HEK293T (cell line): ENCODE measurements at regions not wholly inside any gene's neighbourhood (a gene's known extent, or its start where the extent isn't known, plus 50 kb on each side); places are given as distances from the start of the nearest gene placed in this dataset.
"Not testable (repeated sequence)": the region's sequence is repeated elsewhere in the genome, so short reads cannot be mapped to it uniquely, and the experiment has no call there.

Experiments
- CTCF ChIA-PET: fragments of 350-600 bp; formaldehyde crosslinking; extraction: SDS; loops from one replicate; lab custom pipeline; 2021; ENCODE audit warnings: antibody characterized with exemption, inconsistent platforms; lab: Yijun Ruan, JAX
- POLR2A ChIA-PET: fragments of 350-600 bp; formaldehyde crosslinking; extraction: SDS; loops from one replicate; lab custom pipeline; 2020; ENCODE audit warnings: antibody characterized with exemption, inconsistent platforms; lab: Yijun Ruan, JAX
- DNase-seq: peaks from one replicate; pipeline ENCODE4 v3.0.0; 2012; ENCODE audit warnings: mixed read lengths; ENCODE audit errors: extremely low spot score
- ARNT ChIP-seq: fragments of 450-650 bp; IDR thresholded peaks from 2 replicates; pipeline ENCODE4 v1.6.1; 2017; ENCODE audit warnings: mild to moderate bottlenecking
- BHLHE40 ChIP-seq: fragments of 450-650 bp; IDR thresholded peaks from 2 replicates; pipeline ENCODE4 v1.6.1; 2016; ENCODE audit warnings: mild to moderate bottlenecking, moderate library complexity, borderline replicate concordance
- CTBP1 ChIP-seq: fragments of 450-650 bp; IDR thresholded peaks from 2 replicates; pipeline ENCODE4 v1.6.1; 2016; ENCODE audit warnings: borderline replicate concordance
- ELF4 ChIP-seq: fragments of 450-650 bp; IDR thresholded peaks from 2 replicates; pipeline ENCODE4 v1.6.1; 2017; ENCODE audit warnings: antibody characterized with exemption
- FOXA1 ChIP-seq: fragments of 450-650 bp; IDR thresholded peaks from 2 replicates; pipeline ENCODE4 v1.6.1; 2016; ENCODE audit warnings: mild to moderate bottlenecking
- FOXK2 ChIP-seq: fragments of 450-650 bp; IDR thresholded peaks from 2 replicates; pipeline ENCODE4 v1.6.1; 2016; ENCODE audit warnings: mild to moderate bottlenecking
- FOXM1 ChIP-seq: fragments of 450-650 bp; IDR thresholded peaks from 2 replicates; pipeline ENCODE4 v1.6.1; 2017; ENCODE audit warnings: mild to moderate bottlenecking, borderline replicate concordance
- HDGF ChIP-seq: fragments of 450-650 bp; IDR thresholded peaks from 2 replicates; pipeline ENCODE4 v1.6.1; 2017; ENCODE audit warnings: antibody characterized with exemption, borderline replicate concordance
- L3MBTL2 ChIP-seq: fragments of 450-650 bp; conservative IDR thresholded peaks from 2 replicates; pipeline ENCODE4 v1.6.1; 2016; ENCODE audit warnings: mild to moderate bottlenecking
- LEF1 ChIP-seq: fragments of 450-650 bp; IDR thresholded peaks from 2 replicates; pipeline ENCODE4 v1.6.1; 2017; ENCODE audit warnings: mild to moderate bottlenecking, borderline replicate concordance
- NFRKB ChIP-seq: fragments of 450-650 bp; IDR thresholded peaks from 2 replicates; pipeline ENCODE4 v1.6.1; 2016; ENCODE audit warnings: mild to moderate bottlenecking, moderate library complexity
- PKNOX1 ChIP-seq: fragments of 450-650 bp; IDR thresholded peaks from 2 replicates; pipeline ENCODE4 v1.6.1; 2016
- SP1 ChIP-seq: fragments of 450-650 bp; IDR thresholded peaks from 2 replicates; pipeline ENCODE4 v1.6.1; 2017
- SUZ12 ChIP-seq: fragments of 450-650 bp; IDR thresholded peaks from 2 replicates; pipeline ENCODE4 v1.6.1; 2016; ENCODE audit warnings: mild to moderate bottlenecking
- TARDBP ChIP-seq: fragments of 450-650 bp; IDR thresholded peaks from 2 replicates; pipeline ENCODE4 v1.6.1; 2016
- ZNF384 ChIP-seq: fragments of 450-650 bp; IDR thresholded peaks from 2 replicates; pipeline ENCODE4 v1.6.1; 2016

- POLR2A ChIA-PET, result no interaction called here
- no peak for DNase-seq
- CTCF ChIA-PET, result no interaction called here
- TF ChIP-seq FOXM1, result no peak
- TF ChIP-seq CTBP1, result no peak
Observed at GRCh38 chr12:74393272-74393671, 144.4 kb upstream of the ATXN7L3B start.

- CTCF ChIA-PET, result no interaction called here
- TF ChIP-seq CTBP1 (no peak), FOXK2 (no peak), FOXM1 (no peak), ARNT (no peak), ELF4 (no peak)
- POLR2A ChIA-PET, result no interaction called here
- no peak for DNase-seq
Observed at GRCh38 chr12:74394647-74395046, 143.0 kb upstream of the ATXN7L3B start.

GRCh38 chr12:74401035-74401434 lies 136.6 kb upstream of the ATXN7L3B start:
- no peak for DNase-seq
- POLR2A ChIA-PET, result no interaction called here
- CTCF ChIA-PET, result no interaction called here
- TF ChIP-seq ZNF384 (0 out of 2 replicates have a peak, but pooled peaks have one; percentile 23), SP1 (no peak)

GRCh38 chr12:74401966-74402365 lies 135.7 kb upstream of the ATXN7L3B start:
- ChIA-PET CTCF (no interaction called here), POLR2A (no interaction called here)
- DNase-seq, result no peak
- TF ChIP-seq HDGF, result no peak
- no peak for TF ChIP-seq BHLHE40
- TF ChIP-seq FOXA1, result no peak
- no peak for TF ChIP-seq SUZ12
- no peak for TF ChIP-seq NFRKB
- TF ChIP-seq ARNT, result no peak
- no peak for TF ChIP-seq CTBP1
- no peak for TF ChIP-seq FOXM1
- no peak for TF ChIP-seq TARDBP
- TF ChIP-seq ELF4, result no peak
- TF ChIP-seq FOXK2, result no peak
- no peak for TF ChIP-seq SP1
- no peak for TF ChIP-seq ZNF384
- no peak for TF ChIP-seq L3MBTL2
- TF ChIP-seq LEF1, result no peak
- no peak for TF ChIP-seq PKNOX1

- POLR2A ChIA-PET, CTCF ChIA-PET, DNase-seq: not testable (repeated sequence)
Observed at GRCh38 chr12:74403221-74403470, 134.5 kb upstream of the ATXN7L3B start.

- no peak for DNase-seq
- POLR2A ChIA-PET, result no interaction called here
- TF ChIP-seq SP1, result no peak
- no peak for TF ChIP-seq ELF4
- TF ChIP-seq FOXA1, result no peak
- no peak for TF ChIP-seq FOXK2
- TF ChIP-seq CTBP1, result no peak
- no peak for TF ChIP-seq BHLHE40
- no peak for TF ChIP-seq L3MBTL2
- no peak for TF ChIP-seq LEF1
- TF ChIP-seq HDGF, result no peak
- TF ChIP-seq TARDBP, result no peak
- no peak for TF ChIP-seq PKNOX1
- no peak for TF ChIP-seq ARNT
- TF ChIP-seq FOXM1, result no peak
- no peak for TF ChIP-seq NFRKB
- TF ChIP-seq SUZ12, result no peak
- TF ChIP-seq ZNF384, result no peak
- CTCF ChIA-PET, result no interaction called here
Observed at GRCh38 chr12:74408601-74409166, 129.0 kb upstream of the ATXN7L3B start.

GRCh38 chr12:74412606-74413230 lies 124.9 kb upstream of the ATXN7L3B start:
- CTCF ChIA-PET, result no interaction called here
- DNase-seq, result peak; percentile 6
- POLR2A ChIA-PET, result no interaction called here
- TF ChIP-seq ELF4 (no peak), L3MBTL2 (no peak), PKNOX1 (peak; percentile 68), FOXK2 (no peak)
